ENCODE measurements at regions not wholly inside any gene's neighbourhood (a gene's known extent, or its start where the extent isn't known, plus 50 kb on each side); places are given as distances from the start of the nearest gene placed in this dataset.

DNA sequence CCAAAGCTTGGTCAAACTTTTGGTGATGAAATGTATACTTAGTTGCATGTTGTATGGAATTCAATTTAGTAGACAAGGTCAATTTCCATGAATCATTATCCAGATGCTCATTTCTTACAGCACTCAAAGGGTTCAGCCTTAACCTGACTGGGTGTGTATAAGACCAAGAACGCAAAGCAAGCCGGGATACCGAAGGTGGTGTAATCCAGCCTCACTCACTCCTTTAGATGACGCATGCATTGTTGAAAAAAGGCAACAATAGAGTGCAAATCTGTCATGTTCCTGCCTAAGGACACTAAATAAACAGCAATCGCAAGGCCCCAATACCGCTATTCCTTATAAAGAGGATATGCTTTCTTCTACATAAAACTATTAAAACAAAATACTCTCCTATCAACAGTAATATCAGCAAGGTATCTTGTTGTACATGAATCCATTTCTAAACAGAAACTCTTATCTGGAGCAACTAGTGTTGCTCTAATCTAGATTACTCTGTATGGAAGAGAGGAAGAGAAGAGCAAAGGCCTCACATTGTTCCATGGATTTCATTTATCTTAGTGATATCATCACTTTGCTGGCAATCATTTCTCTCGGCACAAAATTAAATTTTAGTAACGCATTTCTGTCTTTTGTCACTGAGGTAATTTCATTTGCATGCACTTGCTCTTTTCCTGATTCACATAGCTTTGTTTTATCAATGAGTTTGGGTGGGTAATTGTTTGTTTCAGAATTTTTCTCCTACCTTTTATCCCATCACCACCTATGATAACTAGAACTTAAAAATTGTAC is 96.2 kb downstream of the PLK2 start:
- H3K9me3 ChIP-seq (ENCODE audit: insufficient read depth, low read length, severe bottlenecking): no peaks in the 10 kb centered on the region

GRCh38 chr5:58362135-58362534 is 97.8 kb downstream of the PLK2 start:
- H3K4me2 ChIP-seq (ENCODE audit: insufficient read depth, low read length): no peak overlapping the region
- no peak overlapping the region for H3K9ac ChIP-seq (ENCODE audit: low read depth, low read length)
- H3K27ac ChIP-seq (ENCODE audit: low read length): no peak overlapping the region
- no peaks in the 10 kb centered on the region for H4K20me1 ChIP-seq (ENCODE audit: insufficient read depth, low read length)
- no peak for DNase-seq
- TF ChIP-seq CTCF (IDR thresholded peaks at IDR 0.05; ENCODE audit: borderline replicate concordance, extremely low read depth, low read length, poor library complexity, severe bottlenecking) (no peak), EZH2 (IDR thresholded peaks at IDR 0.05; ENCODE audit: borderline replicate concordance, low read depth, low read length, severe bottlenecking) (no peak)
- H2AFZ ChIP-seq (ENCODE audit: low read depth, low read length): no peak overlapping the region
- no peaks in the 10 kb centered on the region for H3K9me3 ChIP-seq (ENCODE audit: insufficient read depth, low read length, severe bottlenecking)
- H3K79me2 ChIP-seq (ENCODE audit: insufficient read depth, low read length): no peaks in the 10 kb centered on the region
- no peaks in the 10 kb centered on the region for H3K4me1 ChIP-seq (ENCODE audit: insufficient read depth, low read length)
- H3K27me3 ChIP-seq (ENCODE audit: insufficient read depth, low read length, poor library complexity): no peaks in the 10 kb centered on the region
- no peaks in the 10 kb centered on the region for H3K36me3 ChIP-seq (ENCODE audit: insufficient read depth, low read length)
- no peak for ATAC-seq (ENCODE audit: insufficient read depth, low read depth)
- no peak overlapping the region for H3K4me3 ChIP-seq (ENCODE audit: low read depth in 1 of 2, low read length in 2 of 2)

More for the DNA sequence above, 96.2 kb downstream of the PLK2 start:
- DNase-seq (no peak), ATAC-seq (ENCODE audit: insufficient read depth, low read depth) (no peak)
- H3K9ac ChIP-seq (ENCODE audit: low read depth, low read length): no peak overlapping the region
- no peaks in the 10 kb centered on the region for H4K20me1 ChIP-seq (ENCODE audit: insufficient read depth, low read length)
- no peaks in the 10 kb centered on the region for H3K27me3 ChIP-seq (ENCODE audit: insufficient read depth, low read length, poor library complexity)
- no peaks in the 10 kb centered on the region for H3K79me2 ChIP-seq (ENCODE audit: insufficient read depth, low read length)
- H3K4me3 ChIP-seq (ENCODE audit: low read depth in 1 of 2, low read length in 2 of 2): no peak overlapping the region
- H3K27ac ChIP-seq (ENCODE audit: low read length): no peak overlapping the region
- no peak overlapping the region for H3K4me2 ChIP-seq (ENCODE audit: insufficient read depth, low read length)
- no peak overlapping the region for H2AFZ ChIP-seq (ENCODE audit: low read depth, low read length)
- no peaks in the 10 kb centered on the region for H3K4me1 ChIP-seq (ENCODE audit: insufficient read depth, low read length)
- TF ChIP-seq EZH2 (IDR thresholded peaks at IDR 0.05; ENCODE audit: borderline replicate concordance, low read depth, low read length, severe bottlenecking) (no peak), CTCF (IDR thresholded peaks at IDR 0.05; ENCODE audit: borderline replicate concordance, extremely low read depth, low read length, poor library complexity, severe bottlenecking) (no peak)
- H3K36me3 ChIP-seq (ENCODE audit: insufficient read depth, low read length): no peaks in the 10 kb centered on the region

GRCh38 chr5:58360794-58361193 is 99.1 kb downstream of the PLK2 start:
- H3K79me2 ChIP-seq (ENCODE audit: insufficient read depth, low read length): no peaks in the 10 kb centered on the region
- DNase-seq (no peak), ATAC-seq (ENCODE audit: insufficient read depth, low read depth) (no peak)
- no peaks in the 10 kb centered on the region for H4K20me1 ChIP-seq (ENCODE audit: insufficient read depth, low read length)
- no peaks in the 10 kb centered on the region for H3K36me3 ChIP-seq (ENCODE audit: insufficient read depth, low read length)
- no peak for TF ChIP-seq CTCF (IDR thresholded peaks at IDR 0.05; ENCODE audit: borderline replicate concordance, extremely low read depth, low read length, poor library complexity, severe bottlenecking)
- no peak overlapping the region for H3K9ac ChIP-seq (ENCODE audit: low read depth, low read length)
- no peak overlapping the region for H3K4me2 ChIP-seq (ENCODE audit: insufficient read depth, low read length)
- no peaks in the 10 kb centered on the region for H3K27me3 ChIP-seq (ENCODE audit: insufficient read depth, low read length, poor library complexity)
- no peak overlapping the region for H3K27ac ChIP-seq (ENCODE audit: low read length)
- no peak overlapping the region for H2AFZ ChIP-seq (ENCODE audit: low read depth, low read length)
- H3K9me3 ChIP-seq (ENCODE audit: insufficient read depth, low read length, severe bottlenecking): no peaks in the 10 kb centered on the region
- H3K4me3 ChIP-seq (ENCODE audit: low read depth in 1 of 2, low read length in 2 of 2): no peak overlapping the region
- H3K4me1 ChIP-seq (ENCODE audit: insufficient read depth, low read length): no peaks in the 10 kb centered on the region
